ENCODE measurements at regions not wholly inside any gene's neighbourhood (a gene's known extent, or its start where the extent isn't known, plus 50 kb on each side); places are given as distances from the start of the nearest gene placed in this dataset.

GRCh38 chr3:94873751-94874150 is 810.9 kb downstream of the NSUN3 start:
- Histone ChIP-seq H3K18ac (ENCODE audit: low read depth in 1 of 2, low read length in 2 of 2) (no peak overlapping the region), H2BK12ac (ENCODE audit: low read length in 2 of 2) (no peak overlapping the region), H2AK5ac (ENCODE audit: low read length, severe bottlenecking) (no peak overlapping the region), H3K36me3 (ENCODE audit: control insufficient read depth in 1 of 2, insufficient read depth in 2 of 2, low read depth in 1 of 2, low read length in 2 of 2) (no peaks in the 10 kb centered on the region), H3K4ac (ENCODE audit: low read depth in 1 of 2, low read length in 2 of 2) (no peak overlapping the region), H3K27ac (ENCODE audit: low read length, poor library complexity, severe bottlenecking) (no peak overlapping the region), H4K91ac (ENCODE audit: low read length) (no peak overlapping the region), H3K4me3 (ENCODE audit: insufficient read depth in 1 of 2, low read depth in 1 of 2, low read length in 2 of 2) (no peak overlapping the region), H2BK120ac (ENCODE audit: low read depth, low read length) (no peak overlapping the region), H4K8ac (ENCODE audit: low read length) (no peak overlapping the region), H3K4me1 (ENCODE audit: control insufficient read depth, insufficient read depth, low read depth, low read length) (peaks cover 2% of the 10 kb centered on the region), H3K4me2 (ENCODE audit: low read length, poor library complexity, severe bottlenecking) (no peak overlapping the region), H2BK5ac (ENCODE audit: low read depth, low read length, poor library complexity, severe bottlenecking) (no peak overlapping the region), H2BK15ac (ENCODE audit: low read depth, poor library complexity, severe bottlenecking) (no peak overlapping the region), H3K79me1 (replicated peaks; ENCODE audit: low read length, poor library complexity, severe bottlenecking) (no peaks in the 10 kb centered on the region), H2AFZ (ENCODE audit: low read depth, low read length) (no peak overlapping the region), H3K9me3 (ENCODE audit: control insufficient read depth, low read length) (no peaks in the 10 kb centered on the region), H3K27me3 (ENCODE audit: control insufficient read depth in 1 of 2, insufficient read depth in 1 of 2, low read length in 2 of 2) (no peaks in the 10 kb centered on the region), H3K23ac (ENCODE audit: low read length in 2 of 2) (no peak overlapping the region), H3K14ac (ENCODE audit: low read length in 2 of 2) (no peak overlapping the region), H3K9ac (ENCODE audit: low read length) (no peak overlapping the region)
- DNase-seq = no peak
- WGBS = 89% methylated on average over 10 of the region's 10 CpGs

DNA sequence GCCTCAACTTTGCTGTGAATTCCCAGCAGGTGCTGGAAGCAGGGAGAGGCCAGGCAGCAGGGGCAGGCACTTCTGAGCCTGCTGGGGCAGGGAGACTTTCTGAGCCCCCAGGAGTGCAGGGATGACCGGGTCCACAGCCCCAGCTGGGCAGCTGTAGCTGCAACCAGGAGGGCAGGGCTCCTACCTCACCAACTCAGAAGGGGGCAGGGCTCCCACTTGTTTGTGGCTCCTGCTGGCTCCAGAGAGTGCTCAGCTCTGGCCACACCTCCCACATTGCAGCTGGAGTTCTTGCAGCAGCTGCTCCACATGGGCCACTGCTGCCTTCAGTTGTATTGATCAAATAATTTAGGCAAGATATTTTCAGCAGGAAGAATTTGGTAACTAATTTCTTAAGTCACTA is 812.3 kb downstream of the NSUN3 start:
- H3K4me2 ChIP-seq (ENCODE audit: low read length, poor library complexity, severe bottlenecking) = no peak overlapping the region
- H4K91ac ChIP-seq (ENCODE audit: low read length) = no peak overlapping the region
- H3K4me1 ChIP-seq (ENCODE audit: control insufficient read depth, insufficient read depth, low read depth, low read length) = peaks cover 2% of the 10 kb centered on the region
- no peak overlapping the region for H3K4me3 ChIP-seq (ENCODE audit: insufficient read depth in 1 of 2, low read depth in 1 of 2, low read length in 2 of 2)
- H2BK15ac ChIP-seq (ENCODE audit: low read depth, poor library complexity, severe bottlenecking) = no peak overlapping the region
- no peaks in the 10 kb centered on the region for H3K9me3 ChIP-seq (ENCODE audit: control insufficient read depth, low read length)
- no peaks in the 10 kb centered on the region for H3K27me3 ChIP-seq (ENCODE audit: control insufficient read depth in 1 of 2, insufficient read depth in 1 of 2, low read length in 2 of 2)
- H3K36me3 ChIP-seq (ENCODE audit: control insufficient read depth in 1 of 2, insufficient read depth in 2 of 2, low read depth in 1 of 2, low read length in 2 of 2) = no peaks in the 10 kb centered on the region
- H3K27ac ChIP-seq (ENCODE audit: low read length, poor library complexity, severe bottlenecking) = no peak overlapping the region
- H2AFZ ChIP-seq (ENCODE audit: low read depth, low read length) = no peak overlapping the region
- H3K4ac ChIP-seq (ENCODE audit: low read depth in 1 of 2, low read length in 2 of 2) = no peak overlapping the region
- no peak overlapping the region for H2BK5ac ChIP-seq (ENCODE audit: low read depth, low read length, poor library complexity, severe bottlenecking)
- peak overlapping the region in 1 of 2 experiments; percentile 41 for H3K23ac ChIP-seq (ENCODE audit: low read length in 2 of 2)
- H2BK120ac ChIP-seq (ENCODE audit: low read depth, low read length) = no peak overlapping the region
- no peaks in the 10 kb centered on the region for H3K79me1 ChIP-seq (replicated peaks; ENCODE audit: low read length, poor library complexity, severe bottlenecking)
- H4K8ac ChIP-seq (ENCODE audit: low read length) = peak overlapping the region; percentile 4
- no peak overlapping the region for H3K9ac ChIP-seq (ENCODE audit: low read length)
- H3K14ac ChIP-seq (ENCODE audit: low read length in 2 of 2) = no peak overlapping the region
- no peak overlapping the region for H3K18ac ChIP-seq (ENCODE audit: low read depth in 1 of 2, low read length in 2 of 2)
- WGBS = 71% methylated on average over 1 of the region's 1 CpG
- no peak overlapping the region for H2BK12ac ChIP-seq (ENCODE audit: low read length in 2 of 2)
- no peak for DNase-seq
- no peak overlapping the region for H2AK5ac ChIP-seq (ENCODE audit: low read length, severe bottlenecking)

DNA sequence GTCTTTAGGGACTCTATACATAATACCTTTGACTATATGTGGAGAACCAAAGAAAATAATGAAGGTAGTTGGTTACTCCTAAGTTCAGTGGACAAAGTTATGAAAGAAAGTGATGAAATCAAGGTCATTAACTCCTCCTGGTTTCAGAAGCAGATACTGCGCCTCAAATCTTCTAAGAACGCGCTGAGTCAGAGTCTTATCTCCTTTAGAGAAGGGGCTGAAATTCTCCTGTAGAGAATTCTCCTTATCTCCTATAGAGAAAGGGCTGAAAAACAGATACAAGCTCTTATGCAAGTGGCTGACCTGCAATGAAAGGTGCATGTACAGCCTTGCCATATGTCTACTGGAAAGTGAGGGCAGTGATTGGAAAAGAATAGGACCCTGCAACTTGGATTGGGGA is 824.2 kb downstream of the NSUN3 start:
- Histone ChIP-seq H2AFZ (ENCODE audit: low read depth, low read length) (no peak overlapping the region), H3K4me1 (ENCODE audit: control insufficient read depth, insufficient read depth, low read depth, low read length) (no peaks in the 10 kb centered on the region), H2BK15ac (ENCODE audit: low read depth, poor library complexity, severe bottlenecking) (no peak overlapping the region), H3K79me1 (replicated peaks; ENCODE audit: low read length, poor library complexity, severe bottlenecking) (no peaks in the 10 kb centered on the region), H3K9me3 (ENCODE audit: control insufficient read depth, low read length) (no peaks in the 10 kb centered on the region), H3K36me3 (ENCODE audit: control insufficient read depth in 1 of 2, insufficient read depth in 2 of 2, low read depth in 1 of 2, low read length in 2 of 2) (no peaks in the 10 kb centered on the region), H3K23ac (ENCODE audit: low read length in 2 of 2) (no peak overlapping the region), H2AK5ac (ENCODE audit: low read length, severe bottlenecking) (no peak overlapping the region), H2BK5ac (ENCODE audit: low read depth, low read length, poor library complexity, severe bottlenecking) (no peak overlapping the region), H4K8ac (ENCODE audit: low read length) (no peak overlapping the region), H3K27ac (ENCODE audit: low read length, poor library complexity, severe bottlenecking) (no peak overlapping the region), H3K4ac (ENCODE audit: low read depth in 1 of 2, low read length in 2 of 2) (no peak overlapping the region), H2BK120ac (ENCODE audit: low read depth, low read length) (no peak overlapping the region), H2BK12ac (ENCODE audit: low read length in 2 of 2) (no peak overlapping the region), H3K9ac (ENCODE audit: low read length) (no peak overlapping the region), H3K4me2 (ENCODE audit: low read length, poor library complexity, severe bottlenecking) (no peak overlapping the region), H4K91ac (ENCODE audit: low read length) (no peak overlapping the region), H3K4me3 (ENCODE audit: insufficient read depth in 1 of 2, low read depth in 1 of 2, low read length in 2 of 2) (no peak overlapping the region), H3K14ac (ENCODE audit: low read length in 2 of 2) (no peak overlapping the region), H3K18ac (ENCODE audit: low read depth in 1 of 2, low read length in 2 of 2) (no peak overlapping the region), H3K27me3 (ENCODE audit: control insufficient read depth in 1 of 2, insufficient read depth in 1 of 2, low read length in 2 of 2) (no peaks in the 10 kb centered on the region)
- WGBS = 57% methylated on average over 3 of the region's 3 CpGs
- DNase-seq = no peak

DNA sequence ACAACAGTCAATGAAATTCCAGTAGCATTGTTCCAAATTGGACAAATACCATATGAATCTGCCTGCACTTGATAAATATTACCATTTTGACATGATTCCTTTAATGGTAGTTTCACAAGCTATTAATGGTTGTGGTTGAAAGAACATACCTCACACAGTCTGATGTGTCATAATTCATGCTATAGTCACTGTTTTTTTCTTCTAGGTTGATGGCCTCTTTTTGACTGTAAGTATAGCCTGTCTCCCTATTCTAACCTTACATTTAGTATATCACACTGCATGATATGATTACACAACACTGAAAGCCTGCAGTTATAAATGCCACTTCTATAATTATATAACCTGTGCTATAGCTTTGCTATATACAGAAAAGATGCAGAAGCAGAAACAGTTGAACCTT is 834.1 kb downstream of the NSUN3 start:
- no peak overlapping the region for H2AK5ac ChIP-seq (ENCODE audit: low read length, severe bottlenecking)
- no peak overlapping the region for H3K27ac ChIP-seq (ENCODE audit: low read length, poor library complexity, severe bottlenecking)
- no peak overlapping the region for H2BK5ac ChIP-seq (ENCODE audit: low read depth, low read length, poor library complexity, severe bottlenecking)
- no peaks in the 10 kb centered on the region for H3K4me1 ChIP-seq (ENCODE audit: control insufficient read depth, insufficient read depth, low read depth, low read length)
- H3K9me3 ChIP-seq (ENCODE audit: control insufficient read depth, low read length) = no peaks in the 10 kb centered on the region
- H3K27me3 ChIP-seq (ENCODE audit: control insufficient read depth in 1 of 2, insufficient read depth in 1 of 2, low read length in 2 of 2) = no peaks in the 10 kb centered on the region
- H3K36me3 ChIP-seq (ENCODE audit: control insufficient read depth in 1 of 2, insufficient read depth in 2 of 2, low read depth in 1 of 2, low read length in 2 of 2) = no peaks in the 10 kb centered on the region
- H2BK12ac ChIP-seq (ENCODE audit: low read length in 2 of 2) = no peak overlapping the region
- H3K4me2 ChIP-seq (ENCODE audit: low read length, poor library complexity, severe bottlenecking) = no peak overlapping the region
- no peak overlapping the region for H3K4me3 ChIP-seq (ENCODE audit: insufficient read depth in 1 of 2, low read depth in 1 of 2, low read length in 2 of 2)
- H3K79me1 ChIP-seq (replicated peaks; ENCODE audit: low read length, poor library complexity, severe bottlenecking) = no peaks in the 10 kb centered on the region
- no peak overlapping the region for H4K91ac ChIP-seq (ENCODE audit: low read length)
- no peak overlapping the region for H3K9ac ChIP-seq (ENCODE audit: low read length)
- H2BK15ac ChIP-seq (ENCODE audit: low read depth, poor library complexity, severe bottlenecking) = no peak overlapping the region
- no peak overlapping the region for H3K14ac ChIP-seq (ENCODE audit: low read length in 2 of 2)
- H3K18ac ChIP-seq (ENCODE audit: low read depth in 1 of 2, low read length in 2 of 2) = no peak overlapping the region
- H3K4ac ChIP-seq (ENCODE audit: low read depth in 1 of 2, low read length in 2 of 2) = no peak overlapping the region
- no peak overlapping the region for H4K8ac ChIP-seq (ENCODE audit: low read length)
- no peak for DNase-seq
- no peak overlapping the region for H2BK120ac ChIP-seq (ENCODE audit: low read depth, low read length)
- no peak overlapping the region for H2AFZ ChIP-seq (ENCODE audit: low read depth, low read length)
- no peak overlapping the region for H3K23ac ChIP-seq (ENCODE audit: low read length in 2 of 2)
